ENCODE measurements at regions not wholly inside any gene's neighbourhood (a gene's known extent, or its start where the extent isn't known, plus 50 kb on each side); places are given as distances from the start of the nearest gene placed in this dataset.
A peak's percentile ranks its signal among the peaks of the same experiment; 100 is the strongest.

GRCh38 chr16:85356157-85356556, 243.9 kb upstream of the CIBAR2 start:
- CTCF ChIA-PET, result interaction anchor here (1.1 to 1.4 kb wide), 3 partner anchors 12 to 64 kb away, joined by 3 to 4 read pairs (median 4); no protein-coding TSS in a partner anchor

GRCh38 chr16:85357323-85357722, 245.1 kb upstream of the CIBAR2 start:
- H3K9ac ChIP-seq, result no peak overlapping the region
- peaks cover 12 to 94% of the 10 kb centered on the region in 2 experiments; a peak in 2 of 4 replicates for H3K4me1 ChIP-seq (ENCODE audit: control insufficient read depth in 1 of 2, insufficient read depth in 2 of 2, low read depth in 1 of 2, low read length in 1 of 2)
- H3K4me2 ChIP-seq, result no peak overlapping the region
- no peak for DNase-seq
- H3K36me3 ChIP-seq (replicated peaks in 1 of 2; ENCODE audit: control insufficient read depth in 1 of 2, insufficient read depth in 2 of 2, low read length in 1 of 2), result no peaks in the 10 kb centered on the region
- H3F3A ChIP-seq (replicated peaks; ENCODE audit: insufficient read depth), result peaks cover 15% of the 10 kb centered on the region
- H3K9me2 ChIP-seq, result no peaks in the 10 kb centered on the region
- H3K27ac ChIP-seq (ENCODE audit: low read depth in 2 of 2, low read length in 1 of 2), result peak overlapping the region in 1 of 2 experiments; percentile 77; a peak in 2 of 4 replicates
- no peaks in the 10 kb centered on the region for H3K27me3 ChIP-seq (ENCODE audit: insufficient read depth)
- H3K4me3 ChIP-seq (ENCODE audit: low read depth in 2 of 2, low read length in 1 of 2), result no peak overlapping the region
- ChIA-PET POLR2A (no interaction called here), CTCF (interaction anchor here (0.8 to 1.4 kb wide), 4 partner anchors 10 to 63 kb away, joined by 3 to 4 read pairs (median 4); no protein-coding TSS in a partner anchor)
- 92% methylated on average over 11 of the region's 12 CpGs for WGBS (ENCODE audit: low lambda C conversion rate)
- H3K9me3 ChIP-seq, result no peaks in the 10 kb centered on the region
- H4K20me1 ChIP-seq (ENCODE audit: insufficient read depth), result no peaks in the 10 kb centered on the region
- H2AFZ ChIP-seq (ENCODE audit: low read depth), result no peak overlapping the region
- TF ChIP-seq FOSL2 (IDR thresholded peaks at IDR 0.05; ENCODE audit: borderline replicate concordance, low read depth) (no peak), TEAD4 (IDR thresholded peaks at IDR 0.05; ENCODE audit: borderline replicate concordance, insufficient read depth) (no peak), RFX5 (IDR thresholded peaks at IDR 0.05; ENCODE audit: low read length) (no peak)
- H3K79me2 ChIP-seq (ENCODE audit: insufficient read depth), result no peaks in the 10 kb centered on the region

More at GRCh38 chr16:85356157-85356556, 243.9 kb upstream of the CIBAR2 start:
- H3K36me3 ChIP-seq (replicated peaks in 1 of 2; ENCODE audit: control insufficient read depth in 1 of 2, insufficient read depth in 2 of 2, low read length in 1 of 2), result no peaks in the 10 kb centered on the region
- no peaks in the 10 kb centered on the region for H3K27me3 ChIP-seq (ENCODE audit: insufficient read depth)
- no peak overlapping the region for H2AFZ ChIP-seq (ENCODE audit: low read depth)
- no peaks in the 10 kb centered on the region for H3K79me2 ChIP-seq (ENCODE audit: insufficient read depth)
- H3K4me3 ChIP-seq (ENCODE audit: low read depth in 2 of 2, low read length in 1 of 2), result no peak overlapping the region
- H3K9me2 ChIP-seq, result no peaks in the 10 kb centered on the region
- peaks cover 4% of the 10 kb centered on the region for H4K20me1 ChIP-seq (ENCODE audit: insufficient read depth)
- no peak for DNase-seq
- POLR2A ChIA-PET, result no interaction called here
- peak overlapping the region in 1 of 2 experiments; percentile 77; a peak in 2 of 4 replicates for H3K27ac ChIP-seq (ENCODE audit: low read depth in 2 of 2, low read length in 1 of 2)
- H3K4me1 ChIP-seq (ENCODE audit: control insufficient read depth in 1 of 2, insufficient read depth in 2 of 2, low read depth in 1 of 2, low read length in 1 of 2), result peaks cover 16 to 93% of the 10 kb centered on the region in 2 experiments; a peak in 3 of 4 replicates
- TF ChIP-seq SMC3 (IDR thresholded peaks at IDR 0.05; ENCODE audit: low read depth, low read length) (no peak), RFX5 (IDR thresholded peaks at IDR 0.05; ENCODE audit: low read length) (no peak), SIN3A (IDR thresholded peaks at IDR 0.05; ENCODE audit: borderline replicate concordance, low read depth, low read length) (no peak), IRF3 (IDR thresholded peaks at IDR 0.05; ENCODE audit: low read depth, low read length) (no peak), PBX3 (IDR thresholded peaks at IDR 0.05) (no peak), RCOR1 (IDR thresholded peaks at IDR 0.05; ENCODE audit: low read length) (no peak), FOXM1 (IDR thresholded peaks at IDR 0.05; ENCODE audit: low read depth) (no peak)
- 95% methylated on average over 16 of the region's 17 CpGs for WGBS (ENCODE audit: low lambda C conversion rate)
- no peak overlapping the region for H3K9ac ChIP-seq
- H3K4me2 ChIP-seq, result no peak overlapping the region
- no peaks in the 10 kb centered on the region for H3K9me3 ChIP-seq
- peaks cover 23% of the 10 kb centered on the region for H3F3A ChIP-seq (replicated peaks; ENCODE audit: insufficient read depth)
